ENCODE measurements at regions not wholly inside any gene's neighbourhood (a gene's known extent, or its start where the extent isn't known, plus 50 kb on each side); places are given as distances from the start of the nearest gene placed in this dataset.

DNA sequence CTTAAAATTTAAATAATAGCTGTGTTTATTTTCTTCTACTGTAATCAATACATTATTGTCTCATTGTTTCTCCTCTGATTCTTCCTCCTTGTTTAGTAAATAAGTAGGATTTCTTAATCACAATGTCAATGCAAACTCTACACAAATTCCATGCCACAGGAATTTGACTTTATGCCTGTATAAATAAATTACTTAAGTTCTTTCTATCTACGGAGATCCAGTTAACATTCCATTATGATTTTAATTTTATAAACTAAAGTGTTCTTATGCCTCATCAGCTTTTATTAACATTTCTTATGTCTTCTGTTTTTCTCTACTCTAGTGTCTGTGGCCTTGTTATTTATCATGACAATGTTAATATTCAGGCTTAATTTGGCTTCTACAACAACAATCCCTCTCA lies 1169.2 kb downstream of the GRIK2 start:
- DNase-seq (ENCODE audit: low read depth): no peak
- H3K4me3 ChIP-seq (ENCODE audit: low read depth, low read length): no peak overlapping the region
- TF ChIP-seq, protein P1, sequence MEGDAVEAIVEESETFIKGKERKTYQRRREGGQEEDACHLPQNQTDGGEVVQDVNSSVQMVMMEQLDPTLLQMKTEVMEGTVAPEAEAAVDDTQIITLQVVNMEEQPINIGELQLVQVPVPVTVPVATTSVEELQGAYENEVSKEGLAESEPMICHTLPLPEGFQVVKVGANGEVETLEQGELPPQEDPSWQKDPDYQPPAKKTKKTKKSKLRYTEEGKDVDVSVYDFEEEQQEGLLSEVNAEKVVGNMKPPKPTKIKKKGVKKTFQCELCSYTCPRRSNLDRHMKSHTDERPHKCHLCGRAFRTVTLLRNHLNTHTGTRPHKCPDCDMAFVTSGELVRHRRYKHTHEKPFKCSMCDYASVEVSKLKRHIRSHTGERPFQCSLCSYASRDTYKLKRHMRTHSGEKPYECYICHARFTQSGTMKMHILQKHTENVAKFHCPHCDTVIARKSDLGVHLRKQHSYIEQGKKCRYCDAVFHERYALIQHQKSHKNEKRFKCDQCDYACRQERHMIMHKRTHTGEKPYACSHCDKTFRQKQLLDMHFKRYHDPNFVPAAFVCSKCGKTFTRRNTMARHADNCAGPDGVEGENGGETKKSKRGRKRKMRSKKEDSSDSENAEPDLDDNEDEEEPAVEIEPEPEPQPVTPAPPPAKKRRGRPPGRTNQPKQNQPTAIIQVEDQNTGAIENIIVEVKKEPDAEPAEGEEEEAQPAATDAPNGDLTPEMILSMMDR (IDR thresholded peaks at IDR 0.05; ENCODE audit: insufficient read depth, low read depth, low read length): no peak

DNA sequence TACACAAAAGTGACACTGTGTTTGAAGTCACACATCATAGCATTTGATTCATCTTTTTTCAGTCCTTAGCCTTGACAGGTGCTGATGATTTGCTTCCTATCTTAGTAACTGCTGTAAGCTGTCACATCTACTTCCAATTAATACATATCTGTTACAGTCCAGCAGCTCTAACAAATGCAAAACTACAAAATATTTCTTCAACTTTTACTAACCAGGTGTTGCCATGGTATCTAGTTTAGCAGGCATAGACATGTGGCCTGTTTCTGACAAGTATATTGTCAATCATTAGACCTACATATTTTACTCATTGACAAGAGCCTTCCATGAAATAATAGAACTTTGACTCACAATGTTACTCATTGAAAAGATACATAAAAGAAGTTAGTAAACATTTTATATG lies 1159.7 kb downstream of the GRIK2 start:
- no peak for DNase-seq (ENCODE audit: low read depth)
- no peak overlapping the region for H3K4me3 ChIP-seq (ENCODE audit: low read depth, low read length)
- TF ChIP-seq, protein P1 (IDR thresholded peaks at IDR 0.05; ENCODE audit: insufficient read depth, low read depth, low read length): no peak

DNA sequence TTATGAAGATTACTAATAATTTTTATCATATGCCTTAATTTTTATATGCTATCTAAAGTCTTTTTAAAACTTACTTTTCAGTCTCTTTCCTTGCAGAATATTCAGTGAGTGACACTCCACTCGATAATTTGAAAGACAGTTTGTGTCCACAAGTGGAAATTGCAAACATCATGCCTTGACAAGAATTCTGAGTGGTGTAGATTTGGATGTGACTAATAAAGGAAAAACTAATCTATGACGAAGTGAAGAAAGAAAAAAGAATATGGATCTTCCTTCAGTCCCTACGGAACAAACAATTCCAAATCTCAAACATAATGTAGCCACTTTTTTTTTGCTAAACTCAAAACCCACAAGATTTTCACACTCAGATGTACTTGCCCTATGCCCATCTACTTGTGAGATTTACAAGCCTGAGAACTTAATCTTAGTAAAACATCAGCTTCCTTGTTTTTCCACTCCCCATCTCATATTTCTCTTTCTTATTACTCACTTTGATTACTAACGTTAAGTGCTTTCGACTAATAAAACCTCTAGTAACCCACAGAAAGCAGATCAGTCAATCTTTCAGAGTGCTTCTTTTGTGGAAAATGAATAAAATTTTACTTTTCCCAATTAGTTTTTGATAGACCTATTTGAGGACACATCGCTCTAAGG lies 1155.8 kb downstream of the GRIK2 start:
- H3K4me3 ChIP-seq (ENCODE audit: low read depth, low read length): no peak overlapping the region
- DNase-seq (ENCODE audit: low read depth): no peak
- TF ChIP-seq, protein P1 (IDR thresholded peaks at IDR 0.05; ENCODE audit: insufficient read depth, low read depth, low read length): no peak

DNA sequence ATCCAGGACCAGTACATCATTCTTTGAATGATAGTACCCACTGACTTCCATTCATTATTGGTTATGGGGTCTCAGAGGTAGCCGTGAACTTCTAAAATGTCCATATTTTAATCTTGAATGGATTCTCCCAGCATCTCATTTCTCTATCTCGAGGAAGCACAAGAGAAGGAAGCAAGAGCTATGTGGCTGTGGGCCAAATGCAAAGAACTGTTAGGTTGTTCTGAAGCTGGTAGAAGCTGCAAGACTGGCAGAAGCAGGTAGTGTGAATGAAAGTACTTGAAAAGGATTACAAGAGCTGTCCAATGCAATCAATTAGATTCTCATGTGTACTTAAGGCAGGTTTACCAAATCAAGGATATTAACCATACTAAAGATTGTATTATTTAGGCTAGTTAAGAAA lies 1131.8 kb downstream of the GRIK2 start:
- DNase-seq (ENCODE audit: low read depth): no peak
- no peak overlapping the region for H3K4me3 ChIP-seq (ENCODE audit: low read depth, low read length)
- TF ChIP-seq, protein P1 (IDR thresholded peaks at IDR 0.05; ENCODE audit: insufficient read depth, low read depth, low read length): no peak

DNA sequence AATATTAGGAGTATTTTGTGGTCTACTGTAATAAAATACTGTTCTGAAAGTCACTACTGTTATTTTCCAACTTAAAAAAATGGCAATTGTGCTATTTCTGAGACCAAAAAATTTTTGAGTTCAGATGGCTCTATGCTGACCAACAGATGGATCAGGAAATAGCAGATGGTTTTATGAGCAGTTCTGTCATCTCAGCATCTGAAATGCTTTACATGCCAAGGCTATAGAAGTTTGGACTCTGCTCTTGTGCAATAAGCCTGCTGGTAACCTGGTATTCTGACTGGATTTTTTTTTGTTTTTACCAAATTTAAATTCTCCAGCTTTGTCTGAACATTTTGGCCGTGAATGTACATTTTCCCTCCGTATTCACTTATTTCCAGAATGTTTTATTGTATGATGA lies 1127.5 kb downstream of the GRIK2 start:
- no peak for DNase-seq (ENCODE audit: low read depth)
- TF ChIP-seq, protein P1 (IDR thresholded peaks at IDR 0.05; ENCODE audit: insufficient read depth, low read depth, low read length): no peak
- H3K4me3 ChIP-seq (ENCODE audit: low read depth, low read length): no peak overlapping the region

DNA sequence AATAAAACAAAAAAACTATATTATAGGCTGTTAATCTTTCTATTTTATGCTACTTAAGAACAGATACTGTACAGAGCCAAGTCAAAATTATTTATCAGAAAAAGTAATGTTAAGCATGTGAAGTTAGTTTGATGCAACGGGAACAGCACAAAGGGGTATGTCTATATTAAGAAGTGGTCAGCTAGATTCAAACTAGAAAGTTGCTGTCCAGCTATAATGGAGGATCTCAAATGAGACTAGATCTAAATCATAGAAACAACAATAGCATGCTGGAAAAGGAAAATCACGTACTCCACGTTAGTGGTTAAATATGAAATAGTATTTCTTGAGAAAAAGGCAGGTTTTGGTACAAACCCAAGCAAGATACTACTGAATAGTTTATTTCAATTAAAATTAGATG lies 1124.0 kb downstream of the GRIK2 start:
- TF ChIP-seq, protein P1 (IDR thresholded peaks at IDR 0.05; ENCODE audit: insufficient read depth, low read depth, low read length): no peak
- DNase-seq (ENCODE audit: low read depth): no peak
- no peak overlapping the region for H3K4me3 ChIP-seq (ENCODE audit: low read depth, low read length)

DNA sequence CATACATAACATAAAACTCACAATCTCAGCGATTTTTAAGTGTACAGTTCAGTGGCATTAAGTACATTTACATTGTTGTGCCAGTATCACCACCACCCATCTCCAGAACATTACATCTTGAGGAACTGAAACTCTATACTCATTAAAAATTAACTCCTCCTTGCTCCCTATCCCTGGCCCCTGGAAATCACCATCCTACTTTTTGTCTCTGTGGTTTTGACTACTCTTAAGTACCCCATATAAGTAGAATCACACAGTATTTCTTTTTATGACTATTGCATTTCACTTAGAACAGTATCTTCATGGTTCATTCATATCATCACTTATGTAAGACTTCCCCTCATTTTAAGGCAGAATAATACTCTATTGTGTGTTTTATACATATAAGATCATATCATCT lies 1108.1 kb downstream of the GRIK2 start:
- no peak overlapping the region for H3K4me3 ChIP-seq (ENCODE audit: low read depth, low read length)
- TF ChIP-seq, protein P1 (IDR thresholded peaks at IDR 0.05; ENCODE audit: insufficient read depth, low read depth, low read length): no peak
- DNase-seq (ENCODE audit: low read depth): no peak

Data from fibroblast of villous mesenchyme (primary cell).